ENCODE measurements at regions not wholly inside any gene's neighbourhood (a gene's known extent, or its start where the extent isn't known, plus 50 kb on each side); places are given as distances from the start of the nearest gene placed in this dataset.

- Histone ChIP-seq H3K4me1 (no peaks in the 10 kb centered on the region), H3K27me3 (no peaks in the 10 kb centered on the region), H3K27ac (no peak overlapping the region), H3K36me3 (no peaks in the 10 kb centered on the region), H3K9me3 (no peaks in the 10 kb centered on the region), H3K4me3 (no peak overlapping the region)
- intact Hi-C loops (cut with DNase I; ENCODE audit: low total_unique reads), result no loop called here
- DNase-seq (ENCODE audit: low spot score in 2 of 2), result no peak
- no peak for TF ChIP-seq CTCF (IDR thresholded peaks at IDR 0.05)
- TF ChIP-seq POLR2AphosphoS5 (IDR thresholded peaks at IDR 0.05), result no peak
- TF ChIP-seq POLR2A (IDR thresholded peaks at IDR 0.05), result no peak
Observed at GRCh38 chr9:6078382-6079105, 63.1 kb upstream of the RANBP6 start.

GRCh38 chr9:6076851-6077250 is 61.4 kb upstream of the RANBP6 start:
- Histone ChIP-seq H3K4me1 (no peaks in the 10 kb centered on the region), H3K9me3 (no peaks in the 10 kb centered on the region), H3K27ac (no peak overlapping the region), H3K4me3 (no peak overlapping the region), H3K27me3 (no peaks in the 10 kb centered on the region), H3K36me3 (no peaks in the 10 kb centered on the region)
- DNase-seq (ENCODE audit: low spot score in 2 of 2), result no peak
- TF ChIP-seq CTCF (IDR thresholded peaks at IDR 0.05) (no peak), POLR2AphosphoS5 (IDR thresholded peaks at IDR 0.05) (no peak), POLR2A (IDR thresholded peaks at IDR 0.05) (no peak)
- intact Hi-C loops (cut with DNase I; ENCODE audit: low total_unique reads), result no loop called here

- DNase-seq (ENCODE audit: low spot score in 2 of 2), result no peak
- no peaks in the 10 kb centered on the region for H3K27me3 ChIP-seq
- no peaks in the 10 kb centered on the region for H3K4me1 ChIP-seq
- H3K27ac ChIP-seq, result no peak overlapping the region
- no peak overlapping the region for H3K4me3 ChIP-seq
- no peaks in the 10 kb centered on the region for H3K36me3 ChIP-seq
- TF ChIP-seq POLR2A (IDR thresholded peaks at IDR 0.05) (no peak), POLR2AphosphoS5 (IDR thresholded peaks at IDR 0.05) (no peak), CTCF (IDR thresholded peaks at IDR 0.05) (no peak)
- intact Hi-C loops (cut with DNase I; ENCODE audit: low total_unique reads), result loop anchor here (5.0 kb wide), 1 partner anchor 191 kb away; no protein-coding TSS in a partner anchor
- H3K9me3 ChIP-seq, result no peaks in the 10 kb centered on the region
Observed at GRCh38 chr9:6073731-6074130, 58.3 kb upstream of the RANBP6 start.

GRCh38 chr9:6072865-6073264 is 57.4 kb upstream of the RANBP6 start:
- H3K9me3 ChIP-seq, result no peaks in the 10 kb centered on the region
- intact Hi-C loops (cut with DNase I; ENCODE audit: low total_unique reads), result loop anchor here (5.0 kb wide), 1 partner anchor 191 kb away; no protein-coding TSS in a partner anchor
- no peaks in the 10 kb centered on the region for H3K27me3 ChIP-seq
- H3K4me3 ChIP-seq, result no peak overlapping the region
- no peak for DNase-seq (ENCODE audit: low spot score in 2 of 2)
- TF ChIP-seq CTCF (IDR thresholded peaks at IDR 0.05) (no peak), POLR2A (IDR thresholded peaks at IDR 0.05) (no peak), POLR2AphosphoS5 (IDR thresholded peaks at IDR 0.05) (no peak)
- no peaks in the 10 kb centered on the region for H3K4me1 ChIP-seq
- no peak overlapping the region for H3K27ac ChIP-seq
- H3K36me3 ChIP-seq, result no peaks in the 10 kb centered on the region

- Histone ChIP-seq H3K27me3 (no peaks in the 10 kb centered on the region), H3K4me1 (no peaks in the 10 kb centered on the region), H3K36me3 (no peaks in the 10 kb centered on the region), H3K27ac (no peak overlapping the region), H3K9me3 (no peaks in the 10 kb centered on the region), H3K4me3 (no peak overlapping the region)
- no peak for DNase-seq (ENCODE audit: low spot score in 2 of 2)
- TF ChIP-seq POLR2AphosphoS5 (IDR thresholded peaks at IDR 0.05) (no peak), POLR2A (IDR thresholded peaks at IDR 0.05) (no peak), CTCF (IDR thresholded peaks at IDR 0.05) (no peak)
- intact Hi-C loops (cut with DNase I; ENCODE audit: low total_unique reads), result loop anchor here (5.0 kb wide), 1 partner anchor 190 kb away; no protein-coding TSS in a partner anchor
Observed at GRCh38 chr9:6072453-6072852, 57.0 kb upstream of the RANBP6 start.
